HepG2 (cell line): ENCODE measurements at regions not wholly inside any gene's neighbourhood (a gene's known extent, or its start where the extent isn't known, plus 50 kb on each side); places are given as distances from the start of the nearest gene placed in this dataset.

Source experiments
- ATAC-seq: fragments of 200-7000 bp; cut with Tn5 transposase; 3 replicates; pipeline ENCODE4 v1.9.1; 2020; ENCODE audit warnings: mild to moderate bottlenecking, moderate library complexity
- BruUV-seq: library from RNA; stranded (reverse); fragments of 400-500 nt; replicated peaks from 2 replicates; lab custom pipeline; 2021; lab: Mats Ljungman, UMichigan
- CTCF ChIA-PET: fragments of 300-600 bp; formaldehyde crosslinking; extraction: SDS; loops from one replicate; lab custom pipeline; 2021; ENCODE audit warnings: low total read pairs, inconsistent platforms, low intra/inter-chr PET ratio; lab: Yijun Ruan, JAX
- POLR2A ChIA-PET: fragments of 350-600 bp; sonication (Branson Sonifier 250); formaldehyde crosslinking; loops from one replicate; lab custom pipeline; 2020; ENCODE audit warnings: antibody characterized with exemption, inconsistent platforms; lab: Yijun Ruan, JAX
- DNase-seq: peaks from one replicate; pipeline ENCODE4 v3.0.0-alpha.2; 2015; ENCODE audit warnings: low spot score
- FAIRE-seq: peaks from 3 replicates; lab custom pipeline; 2011; peaks lifted over from hg19 to GRCh38; lab: Jason Lieb, UNC
- H2AFZ ChIP-seq: one replicate; pipeline ENCODE4 v1.6.1; 2011; ENCODE audit warnings: low read length, inconsistent platforms
- H3K27ac ChIP-seq: fragments of 300-600 bp; 3 replicates; pipeline ENCODE4 v1.8.0; 2011; ENCODE audit warnings: mixed run types, mild to moderate bottlenecking, mixed read lengths, low read length, inconsistent platforms; ENCODE audit not compliant: insufficient read depth; ENCODE audit errors: extremely low read length
- H3K27me3 ChIP-seq, 2 experiments: fragments of 200-600 bp in 1 of 2; 2 replicates in 1 of 2; 3 replicates in 1 of 2; pipeline versions ENCODE4 v1.6.0 to v1.8.0; 2011; ENCODE audit warnings: low read length in 2 of 2, mild to moderate bottlenecking in 2 of 2, moderate library complexity in 2 of 2, inconsistent platforms in 1 of 2; ENCODE audit not compliant: insufficient read depth in 2 of 2, control insufficient read depth in 1 of 2
- H3K36me3 ChIP-seq, 2 experiments: fragments of 200-600 bp in 1 of 2; replicated peaks in 1 of 2; 2 replicates in 1 of 2; 3 replicates in 1 of 2; pipeline versions ENCODE4 v1.5.1 to v1.8.0; 2011; ENCODE audit warnings: low read length in 2 of 2, inconsistent platforms in 1 of 2; ENCODE audit not compliant: insufficient read depth in 2 of 2, control insufficient read depth in 1 of 2
- H3K4me1 ChIP-seq: 2 replicates; pipeline ENCODE4 v1.5.1; 2012; ENCODE audit warnings: low read length, inconsistent platforms; ENCODE audit not compliant: insufficient read depth
- H3K4me2 ChIP-seq: 2 replicates; pipeline ENCODE4 v1.6.0; 2011; ENCODE audit warnings: low read depth, low read length, inconsistent platforms
- H3K4me3 ChIP-seq, 3 experiments: fragments of 200-600 bp in 1 of 3; sonication (generic), shearing (Covaris generic) in 1 of 3; replicated peaks in 1 of 3; 2 replicates each; pipeline ENCODE4 v1.5.1; 2011 to 2016; ENCODE audit warnings: low read length in 3 of 3, inconsistent platforms in 2 of 3, low read depth in 2 of 3, mild to moderate bottlenecking in 2 of 3, control low read depth in 1 of 3, mixed read lengths in 1 of 3; ENCODE audit not compliant: insufficient read depth in 1 of 3
- H3K79me2 ChIP-seq: one replicate; pipeline ENCODE4 v1.6.1; 2011; ENCODE audit warnings: low read length, inconsistent platforms; ENCODE audit not compliant: insufficient read depth
- H3K9ac ChIP-seq: 2 replicates; pipeline ENCODE4 v1.6.0; 2011; ENCODE audit warnings: mild to moderate bottlenecking, low read depth, low read length, inconsistent platforms; ENCODE audit not compliant: insufficient read depth
- H3K9me3 ChIP-seq: 2 replicates; pipeline ENCODE4 v1.5.1; 2012; ENCODE audit warnings: mild to moderate bottlenecking, low read length
- H4K20me1 ChIP-seq: 2 replicates; pipeline ENCODE4 v1.6.0; 2011; ENCODE audit warnings: inconsistent platforms, mild to moderate bottlenecking, low read length, moderate library complexity; ENCODE audit not compliant: insufficient read depth
- ARNT ChIP-seq: fragments of 450-650 bp; IDR thresholded peaks from 2 replicates; pipeline ENCODE4 v1.6.1; 2017
- ATAD3A ChIP-seq: sonication (generic); formaldehyde crosslinking; IDR thresholded peaks from 2 replicates; pipeline ENCODE4 v1.4.0; 2020; ENCODE audit warnings: missing genetic modification reagents
- ELK4 ChIP-seq: sonication (generic); formaldehyde crosslinking; IDR thresholded peaks from 2 replicates; pipeline ENCODE4 v1.9.0; 2021; ENCODE audit warnings: missing genetic modification reagents, borderline replicate concordance
- PAF1 ChIP-seq: IDR thresholded peaks from 2 replicates; pipeline ENCODE4 v1.6.1; 2016; ENCODE audit warnings: missing genetic modification reagents, missing compliant biosample characterization
- SKI ChIP-seq: fragments of 450-650 bp; IDR thresholded peaks from one replicate; pipeline ENCODE4 v1.6.1; 2018; ENCODE audit warnings: mild to moderate bottlenecking; ENCODE audit not compliant: partially characterized antibody
- THYN1 ChIP-seq: sonication (generic); formaldehyde crosslinking; IDR thresholded peaks from 2 replicates; pipeline ENCODE4 v1.8.1; 2023; ENCODE audit warnings: low read depth, mild to moderate bottlenecking, moderate library complexity, missing genetic modification reagents, borderline replicate concordance
- ZBTB33 ChIP-seq: sonication (generic); formaldehyde crosslinking; IDR thresholded peaks from 2 replicates; pipeline ENCODE4 v1.4.0; 2020; ENCODE audit warnings: missing genetic modification reagents
- ZNF10 ChIP-seq: sonication (generic); formaldehyde crosslinking; IDR thresholded peaks from 2 replicates; pipeline ENCODE4 v1.4.0; 2020; ENCODE audit warnings: mild to moderate bottlenecking, low read depth, missing genetic modification reagents, borderline replicate concordance
- ZNF33B ChIP-seq: sonication (generic); formaldehyde crosslinking; IDR thresholded peaks from 2 replicates; pipeline ENCODE4 v1.5.1; 2020; ENCODE audit warnings: mild to moderate bottlenecking, missing genetic modification reagents
- ZNF441 ChIP-seq: sonication (generic); formaldehyde crosslinking; IDR thresholded peaks from 2 replicates; pipeline ENCODE4 v1.7.0; 2021; ENCODE audit warnings: missing genetic modification reagents, borderline replicate concordance
- ZNF496 ChIP-seq: sonication (generic); formaldehyde crosslinking; IDR thresholded peaks from 2 replicates; pipeline ENCODE4 v1.8.1; 2023; ENCODE audit warnings: mild to moderate bottlenecking, moderate library complexity, missing genetic modification reagents; ENCODE audit not compliant: insufficient replicate concordance
- ZNF784 ChIP-seq: sonication (generic); formaldehyde crosslinking; IDR thresholded peaks from 2 replicates; pipeline ENCODE4 v1.5.1; 2020; ENCODE audit warnings: missing genetic modification reagents, mild to moderate bottlenecking, borderline replicate concordance
- WGBS: methylation state at CpG from one replicate; pipeline ENCODE4 v1.1.6; 2017; ENCODE audit warnings: low lambda C conversion rate; 5-methylcytosine and 5-hydroxymethylcytosine counted together
- in situ Hi-C: cut with HindIII; loops from 2 replicates; pipeline ENCODE4 v1.10.0; 2017; ENCODE audit warnings: low pct_unique_long_range_greater_than_20kb; ENCODE audit not compliant: extremely low pct_ligation_motif_present
- intact Hi-C: fragments of 100-400 bp; cut with micrococcal nuclease; formaldehyde crosslinking; loops from one replicate; pipeline ENCODE4 v1.10.0; 2022; ENCODE audit not compliant: unreplicated experiment

- TF ChIP-seq ARNT = no peak
- TF ChIP-seq ATAD3A (CRISPR knock-in tag) = no peak
- TF ChIP-seq ZNF784 = no peak
- TF ChIP-seq SKI = no peak
- TF ChIP-seq, all 625 proteins: peak for 3
These were observed 64.3 kb upstream of the TRIM24 start (continued) for GRCh38 chr7:138395763-138396162.

GRCh38 chr7:138396251-138397070, 63.6 kb upstream of the TRIM24 start:
- ATAC-seq = peak; percentile 99
- no peaks in the 10 kb centered on the region for H4K20me1 ChIP-seq
- H3K9ac ChIP-seq = peak overlapping the region; percentile 92
- H3K4me1 ChIP-seq = peaks cover 82% of the 10 kb centered on the region
- intact Hi-C loops = loop anchor here (2.0 kb wide), 1 partner anchor 62 kb away; no protein-coding TSS in a partner anchor
- H3K36me3 ChIP-seq = no peaks in the 10 kb centered on the region
- no peaks in the 10 kb centered on the region for H3K79me2 ChIP-seq
- H3K27me3 ChIP-seq = no peaks in the 10 kb centered on the region
- 9% methylated on average over 3 of the region's 3 CpGs for WGBS
- no peak overlapping the region for H2AFZ ChIP-seq
- FAIRE-seq = peak; percentile 99
- peak overlapping the region in 2 of 3 experiments; percentile 4 to 38; a peak in 1 of 6 replicates for H3K4me3 ChIP-seq
- ChIA-PET POLR2A (interaction anchor here (0.5 to 2.8 kb wide), 16 partner anchors 8 to 328 kb away, joined by 3 to 13 read pairs (median 4); partner anchors contain the start of gene TRIM24), CTCF (no interaction called here)
- peak; percentile 100 for DNase-seq
- peak overlapping the region; percentile 80 for H3K4me2 ChIP-seq
- H3K9me3 ChIP-seq = no peaks in the 10 kb centered on the region
- in situ Hi-C loops = loop anchor here (5.0 kb wide), 1 partner anchor 66 kb away; the partner anchor contains the start of gene TRIM24
- BruUV-seq = TSS peak; percentile 100
- H3K27ac ChIP-seq = peak overlapping the region; percentile 100
- TF ChIP-seq ZNF441 (CRISPR knock-in tag) (no peak), ELK4 (no peak), THYN1 (CRISPR knock-in tag) (no peak), ZNF496 (CRISPR knock-in tag) (no peak), ZNF10 (CRISPR knock-in tag) (no peak), ZNF33B (no peak), PAF1 (CRISPR knock-in tag) (no peak), ZBTB33 (no peak)
